GM08714 (cell line): ENCODE measurements at regions not wholly inside any gene's neighbourhood (a gene's known extent, or its start where the extent isn't known, plus 50 kb on each side); places are given as distances from the start of the nearest gene placed in this dataset.

Experiments
- H3K4me3 ChIP-seq: fragments of 200-500 bp; sonication (Bioruptor generic); 2 replicates; pipeline ENCODE4 v1.5.1; 2014; ENCODE audit warnings: mild to moderate bottlenecking, low read length, inconsistent platforms
- ZNF274 ChIP-seq: IDR thresholded peaks from 2 replicates; pipeline ENCODE4 v1.6.1; 2012; ENCODE audit warnings: mild to moderate bottlenecking, low read depth, low read length

DNA sequence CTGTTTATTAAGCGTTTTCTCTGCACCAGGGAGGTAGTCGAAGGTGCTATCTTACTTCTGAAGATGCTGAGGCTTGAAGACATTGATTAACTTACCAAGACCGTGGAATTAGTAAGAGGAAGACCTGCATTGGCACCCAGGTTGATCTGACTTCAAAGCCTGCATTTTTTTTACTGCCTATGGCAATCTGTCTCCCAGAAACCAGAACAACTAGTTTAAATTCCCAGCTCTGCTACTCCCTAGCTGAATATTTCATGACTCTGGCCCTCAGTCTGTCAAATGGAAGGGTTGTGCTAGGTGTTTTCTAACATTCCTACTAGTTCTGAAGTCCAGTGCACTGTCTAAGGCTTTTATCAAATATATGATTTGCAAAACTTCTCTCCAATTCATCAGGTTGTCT, 52.0 kb upstream of the GRAMD1B start:
- TF ChIP-seq ZNF274: no peak
- H3K4me3 ChIP-seq: no peak overlapping the region

DNA sequence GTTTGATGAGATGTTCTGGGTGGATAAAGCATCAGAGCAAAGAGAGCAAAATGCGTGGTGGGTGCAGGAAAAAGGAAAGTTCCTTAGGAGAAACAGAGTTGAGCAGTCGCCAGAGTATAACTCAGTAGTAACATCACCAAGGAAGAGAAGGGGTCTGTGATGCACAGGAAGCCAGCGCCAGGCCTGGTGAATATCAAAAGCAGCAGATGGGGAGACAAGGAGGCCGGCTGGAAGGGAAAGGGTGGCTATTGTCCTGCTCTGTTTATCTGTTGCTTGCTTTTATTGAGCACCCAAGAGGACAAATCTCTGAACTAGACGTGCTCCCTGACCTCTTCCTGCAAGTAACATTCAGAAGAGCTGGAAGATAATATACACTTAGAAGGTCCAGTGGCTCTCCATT, 52.7 kb upstream of the GRAMD1B start:
- no peak for TF ChIP-seq ZNF274
- no peak overlapping the region for H3K4me3 ChIP-seq

DNA sequence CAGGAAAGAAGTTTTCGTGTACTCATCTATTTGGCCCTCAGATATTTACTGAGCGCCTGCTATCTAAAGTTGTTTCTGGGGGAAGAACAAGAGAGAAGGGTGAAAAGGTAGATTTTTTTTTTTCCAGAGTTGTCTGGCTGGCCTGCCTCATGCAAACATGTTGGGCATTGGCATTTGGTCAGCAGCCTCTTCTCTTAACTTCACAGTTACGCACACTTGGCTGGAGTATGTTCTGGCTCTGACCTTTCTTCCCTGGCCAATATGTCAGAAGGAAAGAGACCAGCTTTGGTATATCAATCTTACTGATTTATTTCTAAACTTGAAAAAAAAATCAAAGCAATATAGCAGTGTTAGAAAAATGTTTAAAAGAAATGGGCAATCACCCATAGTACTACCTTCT, 54.2 kb upstream of the GRAMD1B start:
- H3K4me3 ChIP-seq: no peak overlapping the region
- TF ChIP-seq ZNF274: no peak

DNA sequence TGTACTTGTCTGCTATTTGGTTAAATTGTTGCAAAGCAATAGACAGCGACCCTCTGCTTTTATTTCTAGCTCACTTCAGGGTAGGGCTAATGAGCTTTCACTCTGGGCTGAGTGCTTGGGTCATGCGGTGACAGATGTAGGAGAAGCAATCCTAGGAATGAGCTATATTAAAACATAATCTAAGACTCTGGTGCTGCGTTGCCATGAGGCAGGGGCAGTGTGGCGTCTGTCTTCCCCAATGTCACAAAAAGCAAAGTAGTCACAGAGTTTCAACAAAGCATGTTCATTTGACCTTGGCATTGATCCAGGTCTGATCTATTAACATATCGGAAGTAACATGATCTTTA, 55.5 kb upstream of the GRAMD1B start:
- no peak for TF ChIP-seq ZNF274

DNA sequence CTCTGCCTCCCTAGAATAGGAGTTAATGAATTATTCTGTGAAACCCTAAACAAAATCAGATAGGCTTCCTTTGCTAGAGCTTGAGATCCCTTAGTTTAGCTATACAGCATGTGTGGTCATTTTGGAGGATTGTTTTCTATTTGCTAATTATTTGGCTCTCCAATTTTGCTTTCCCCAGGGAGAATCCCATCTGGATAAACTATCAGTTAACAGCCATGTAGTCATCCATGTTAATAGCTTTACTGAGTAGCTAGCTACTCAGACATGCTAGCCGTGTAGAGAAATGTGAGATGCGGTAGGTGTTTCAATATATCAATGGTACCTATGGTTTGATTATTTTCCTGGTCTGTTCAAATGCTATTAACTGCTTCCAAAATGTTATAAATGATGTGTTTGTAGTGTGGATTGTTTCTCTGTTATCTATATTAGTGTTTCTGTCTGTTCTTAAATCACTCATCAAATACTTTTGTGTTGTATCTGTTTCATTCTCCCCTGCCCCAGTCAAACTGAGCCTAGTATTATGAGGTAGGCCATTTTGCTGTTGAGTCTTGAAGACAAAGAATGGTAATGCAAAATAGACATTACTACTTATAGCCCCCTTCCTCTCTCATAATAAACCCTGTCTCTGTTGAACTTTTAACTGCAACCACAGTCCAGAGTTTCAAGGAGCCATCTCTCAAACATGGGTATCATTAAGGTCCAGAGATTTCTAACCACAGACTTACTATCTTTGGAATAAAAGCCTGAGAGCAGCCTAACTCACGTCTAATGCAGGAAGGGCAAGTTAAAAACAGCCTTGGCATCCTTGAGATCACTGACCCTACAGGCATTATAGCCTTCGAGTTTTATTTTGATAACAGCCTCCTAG, 56.1 kb upstream of the GRAMD1B start:
- no peak overlapping the region for H3K4me3 ChIP-seq
- TF ChIP-seq ZNF274: no peak

More for the DNA sequence above, 55.5 kb upstream of the GRAMD1B start:
- no peak overlapping the region for H3K4me3 ChIP-seq

DNA sequence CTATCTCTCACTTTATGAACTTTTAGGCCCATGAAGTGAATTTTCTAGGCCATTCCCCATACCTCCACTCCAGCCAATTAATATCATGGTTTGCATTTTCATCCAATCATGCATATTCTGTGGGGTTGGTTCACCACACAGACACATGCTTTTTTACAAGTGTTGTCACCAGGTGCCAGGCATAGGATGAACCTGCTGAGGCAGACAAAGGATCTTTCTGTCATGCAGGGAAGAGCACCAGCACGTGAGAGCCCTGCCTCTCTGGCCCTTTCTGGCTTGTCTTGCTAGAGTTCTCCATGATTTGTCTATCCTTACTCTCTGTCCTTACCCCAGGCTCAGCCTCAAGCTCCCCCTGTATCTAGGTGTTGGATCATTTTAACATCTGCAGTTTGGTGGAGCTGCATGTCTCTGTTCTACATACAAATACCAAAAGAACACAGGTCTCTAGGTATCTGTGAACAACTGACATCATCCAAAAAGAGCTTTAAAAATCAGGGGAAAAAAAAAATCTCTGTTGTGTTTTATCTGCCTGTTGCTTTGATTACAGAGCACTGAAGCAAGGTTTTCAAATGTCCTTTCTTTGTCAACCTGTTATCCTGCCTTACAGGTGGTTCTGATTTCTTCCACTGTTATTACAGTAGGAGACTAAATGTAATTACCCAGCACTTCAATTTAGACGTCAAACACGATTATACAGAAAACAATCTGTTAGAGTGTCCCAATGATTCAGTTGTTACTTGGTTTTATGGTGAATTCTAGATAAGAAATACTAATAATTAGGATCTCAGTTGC, 58.4 kb upstream of the GRAMD1B start:
- no peak overlapping the region for H3K4me3 ChIP-seq
- no peak for TF ChIP-seq ZNF274

DNA sequence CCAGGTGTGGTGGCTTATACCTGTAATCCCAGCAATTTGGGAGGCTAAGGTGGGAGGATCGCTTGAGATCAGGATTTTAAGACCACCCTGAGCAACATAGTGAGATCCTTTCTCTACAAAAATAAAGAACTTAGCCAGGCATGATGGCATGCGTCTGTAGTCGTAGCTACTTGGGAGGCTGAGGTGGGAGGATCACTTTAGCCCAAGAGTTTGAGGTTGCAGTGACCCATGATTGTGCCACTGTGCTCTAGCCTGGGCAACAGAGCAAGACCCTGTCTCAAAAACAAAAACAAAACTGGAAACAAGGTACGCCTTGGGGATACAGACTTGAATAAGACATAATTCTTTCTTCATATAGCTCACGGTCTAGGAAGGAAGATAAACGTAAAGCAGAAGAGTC, 63.1 kb upstream of the GRAMD1B start:
- no peak overlapping the region for H3K4me3 ChIP-seq
- no peak for TF ChIP-seq ZNF274

DNA sequence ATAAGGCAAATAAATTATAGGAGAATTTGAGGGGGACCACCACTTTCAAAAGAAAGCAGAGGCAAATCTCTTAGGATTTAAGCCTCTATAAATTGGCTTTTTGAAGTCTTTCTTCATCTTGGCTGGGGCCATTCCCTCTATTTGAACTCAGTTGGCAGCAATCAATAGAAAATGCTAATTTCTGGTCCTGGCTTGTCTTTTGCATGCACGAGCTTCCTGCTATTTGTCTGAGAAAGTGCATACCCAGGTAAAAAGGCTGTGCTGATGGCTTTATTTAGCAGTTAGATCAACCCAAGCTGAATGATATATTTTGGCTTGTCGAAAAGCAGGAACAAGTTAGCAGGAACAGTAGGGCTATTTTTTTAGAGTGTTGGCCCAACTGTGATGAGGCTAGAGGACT, 64.1 kb upstream of the GRAMD1B start:
- H3K4me3 ChIP-seq: no peak overlapping the region
- no peak for TF ChIP-seq ZNF274

DNA sequence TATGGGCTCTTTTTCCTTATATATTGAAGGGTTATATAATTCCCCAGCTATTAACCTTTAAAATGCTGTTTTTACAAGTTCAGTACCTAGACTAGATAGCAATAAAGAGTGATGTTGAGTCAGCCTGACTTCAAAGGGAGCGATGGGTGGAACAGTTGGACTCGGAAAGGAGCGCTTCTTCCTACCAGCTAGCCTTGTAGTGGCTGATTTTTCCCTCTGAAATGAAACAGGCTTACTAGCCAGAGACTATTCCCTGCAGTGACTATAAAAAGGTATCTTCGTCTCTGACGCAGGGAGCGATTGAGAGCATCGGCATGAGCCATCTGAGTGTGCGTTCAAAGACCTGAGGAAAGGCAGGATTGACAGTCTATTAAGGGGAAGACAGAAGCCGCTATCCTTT, 66.0 kb upstream of the GRAMD1B start:
- no peak overlapping the region for H3K4me3 ChIP-seq
- TF ChIP-seq ZNF274: no peak

DNA sequence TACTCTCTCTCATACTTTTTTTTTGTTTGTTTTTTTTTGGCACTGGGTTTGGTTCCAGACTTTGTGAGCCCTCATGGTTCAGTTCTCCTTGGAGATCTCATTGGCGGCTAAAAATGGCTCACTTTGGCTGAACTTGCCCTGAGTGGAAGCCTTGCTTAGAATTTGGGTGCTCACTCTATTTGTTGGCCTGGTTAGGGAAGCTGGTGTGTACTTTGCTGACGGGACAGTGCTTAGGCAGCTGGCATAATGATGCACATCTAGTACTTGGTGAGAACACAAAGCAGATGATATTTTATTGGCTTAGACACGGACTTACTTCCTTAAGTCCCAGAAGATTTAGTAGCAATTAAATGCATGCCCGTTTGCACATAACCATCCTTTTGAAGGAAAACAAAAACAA, 66.5 kb upstream of the GRAMD1B start:
- no peak overlapping the region for H3K4me3 ChIP-seq
- no peak for TF ChIP-seq ZNF274

DNA sequence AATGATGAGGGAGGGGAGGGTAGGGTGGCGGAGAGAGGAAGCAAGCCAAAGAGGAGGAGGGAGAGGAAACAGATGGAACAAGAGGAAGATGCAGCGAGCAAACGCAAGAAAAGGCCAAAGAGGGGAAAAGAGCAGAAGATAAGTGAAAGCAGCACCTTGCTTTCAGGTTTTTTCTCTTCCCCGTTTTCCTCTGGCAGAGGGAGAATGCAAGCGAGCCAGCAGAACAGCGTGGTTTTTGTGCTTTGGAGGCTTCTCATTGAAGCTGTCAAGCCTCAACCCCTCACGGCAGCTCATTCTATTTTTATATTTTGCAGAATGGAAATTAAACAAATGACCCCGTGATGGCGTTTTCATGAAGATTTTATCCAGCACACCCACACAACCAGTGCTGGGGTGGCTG, 67.1 kb upstream of the GRAMD1B start:
- no peak overlapping the region for H3K4me3 ChIP-seq
- TF ChIP-seq ZNF274: no peak

DNA sequence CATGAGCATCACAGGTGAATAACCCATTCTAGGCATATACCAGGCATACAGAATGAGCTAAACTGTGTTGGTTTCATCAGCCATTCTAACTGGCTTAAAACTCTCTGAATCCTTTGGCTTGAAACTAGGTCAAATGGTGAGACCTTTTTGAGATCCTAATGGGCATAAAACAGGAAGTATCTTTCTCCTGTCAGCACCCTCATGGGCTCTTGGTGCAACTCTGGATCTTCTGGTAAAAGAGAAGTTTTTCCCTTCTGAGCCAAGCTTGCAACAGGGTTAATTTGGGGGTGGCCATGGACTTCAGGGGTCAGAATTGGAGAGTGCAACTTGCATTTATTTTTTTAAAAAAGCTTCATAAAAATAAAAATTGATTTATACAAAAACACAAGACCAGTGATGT, 67.9 kb upstream of the GRAMD1B start:
- TF ChIP-seq ZNF274: no peak
- no peak overlapping the region for H3K4me3 ChIP-seq

DNA sequence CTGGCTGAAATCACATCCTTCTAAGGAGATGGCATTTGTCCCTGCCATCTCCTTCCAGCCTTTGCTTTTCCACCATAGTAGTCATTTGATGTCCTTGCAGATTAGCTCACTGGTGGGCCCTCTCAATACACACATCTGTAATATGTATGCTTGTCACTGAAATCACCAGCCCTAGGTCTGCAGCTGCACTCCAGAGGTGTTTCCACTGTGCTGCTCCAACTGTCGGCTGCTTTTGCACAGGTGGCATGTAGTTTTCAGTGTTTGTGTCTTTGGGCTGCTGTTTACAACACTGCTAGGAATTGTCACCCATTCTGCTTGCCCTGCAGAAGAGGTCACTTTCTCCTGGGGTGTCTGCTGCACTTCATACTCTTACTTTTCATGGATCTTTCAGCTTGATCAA, 69.0 kb upstream of the GRAMD1B start:
- TF ChIP-seq ZNF274: no peak
- no peak overlapping the region for H3K4me3 ChIP-seq

DNA sequence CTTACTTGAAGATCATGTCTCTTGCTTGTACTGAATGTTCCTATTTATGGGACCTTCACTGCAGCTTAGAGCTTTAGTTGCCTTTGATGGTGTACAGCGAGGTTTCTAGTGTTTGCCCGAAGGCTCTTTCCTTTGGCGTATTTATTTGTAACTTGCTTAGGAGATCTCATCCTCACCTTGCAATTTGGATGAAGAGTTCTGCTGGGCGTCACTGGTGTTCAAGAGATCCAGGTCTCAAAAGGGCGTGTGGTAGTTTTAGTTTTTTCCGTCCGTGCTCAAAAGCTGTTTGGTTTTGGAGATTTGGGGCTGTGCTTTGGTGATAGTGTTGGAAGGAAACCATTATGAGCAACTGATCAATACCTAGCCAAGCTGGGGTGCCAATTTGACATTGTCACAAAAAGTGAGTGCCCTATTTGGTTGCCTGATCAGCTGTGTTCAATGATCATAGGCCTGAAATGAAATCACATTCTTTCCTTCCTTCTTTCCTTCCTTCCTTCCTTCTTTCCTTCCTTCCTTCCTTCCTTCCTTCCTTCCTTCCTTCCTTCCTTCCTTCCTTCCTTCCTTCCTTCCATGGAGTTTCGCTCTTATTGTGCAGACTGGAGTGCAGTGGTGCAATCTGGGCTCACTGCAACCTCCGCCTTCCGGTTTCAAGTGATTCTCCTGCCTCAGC, 69.7 kb upstream of the GRAMD1B start:
- no peak overlapping the region for H3K4me3 ChIP-seq
- TF ChIP-seq ZNF274: no peak
